Trophoblast cell (in vitro differentiated cells and primary cell): ENCODE measurements at regions not wholly inside any gene's neighbourhood (a gene's known extent, or its start where the extent isn't known, plus 50 kb on each side); places are given as distances from the start of the nearest gene placed in this dataset.
"Not testable (repeated sequence)": the region's sequence is repeated elsewhere in the genome, so short reads cannot be mapped to it uniquely, and the experiment has no call there.

Source experiments
- DNase-seq, 2 donors: peaks; one replicate each; pipeline ENCODE4 v3.0.0-alpha.2; 2016
- H2AFZ ChIP-seq: 2 replicates; pipeline ENCODE4 v1.6.1; 2013; ENCODE audit warnings: low read length, moderate library complexity, mild to moderate bottlenecking; ENCODE audit not compliant: insufficient read depth, poor library complexity
- H2AK5ac ChIP-seq: 2 replicates; pipeline ENCODE4 v1.6.1; 2013; ENCODE audit warnings: mild to moderate bottlenecking, low read length
- H2BK120ac ChIP-seq: 2 replicates; pipeline ENCODE4 v1.6.1; 2013; ENCODE audit warnings: low read length, mild to moderate bottlenecking, moderate library complexity; ENCODE audit not compliant: insufficient read depth, poor library complexity
- H2BK12ac ChIP-seq: 2 replicates; pipeline ENCODE4 v1.6.1; 2013; ENCODE audit warnings: mild to moderate bottlenecking, low read length, moderate library complexity
- H2BK5ac ChIP-seq: 2 replicates; pipeline ENCODE4 v1.6.1; 2013; ENCODE audit warnings: low read length, low read depth, moderate library complexity, mild to moderate bottlenecking; ENCODE audit not compliant: poor library complexity
- H3K14ac ChIP-seq: 2 replicates; pipeline ENCODE4 v1.6.1; 2013; ENCODE audit warnings: mild to moderate bottlenecking, low read length
- H3K18ac ChIP-seq: 2 replicates; pipeline ENCODE4 v1.6.1; 2013; ENCODE audit warnings: mild to moderate bottlenecking, low read length
- H3K23ac ChIP-seq: 2 replicates; pipeline ENCODE4 v1.6.1; 2013; ENCODE audit warnings: low read length
- H3K27ac ChIP-seq: 2 replicates; pipeline ENCODE4 v1.5.1; 2013; ENCODE audit warnings: low read depth, mild to moderate bottlenecking, inconsistent platforms, low read length, moderate library complexity
- H3K27me3 ChIP-seq: 2 replicates; pipeline ENCODE4 v1.6.1; 2013; ENCODE audit warnings: inconsistent platforms, mild to moderate bottlenecking, low read length, moderate library complexity; ENCODE audit not compliant: insufficient read depth
- H3K36me3 ChIP-seq, 2 experiments: 1 replicate in 1 of 2; 2 replicates in 1 of 2; pipeline ENCODE4 v1.6.1; 2013; ENCODE audit warnings: low read length in 2 of 2, mild to moderate bottlenecking in 2 of 2, moderate library complexity in 1 of 2; ENCODE audit not compliant: insufficient read depth in 2 of 2, control insufficient read depth in 1 of 2
- H3K4ac ChIP-seq: 2 replicates; pipeline ENCODE4 v1.6.1; 2013; ENCODE audit warnings: low read depth, mild to moderate bottlenecking, low read length, moderate library complexity
- H3K4me1 ChIP-seq, 2 experiments: 1 replicate in 1 of 2; 2 replicates in 1 of 2; pipeline ENCODE4 v1.6.1; 2013; ENCODE audit warnings: low read length in 2 of 2, mild to moderate bottlenecking in 2 of 2, moderate library complexity in 1 of 2; ENCODE audit not compliant: insufficient read depth in 2 of 2, control insufficient read depth in 1 of 2
- H3K4me2 ChIP-seq: 2 replicates; pipeline ENCODE4 v1.6.1; 2013; ENCODE audit warnings: inconsistent platforms, mild to moderate bottlenecking, low read length, moderate library complexity
- H3K4me3 ChIP-seq: 2 replicates; pipeline ENCODE4 v1.5.1; 2013; ENCODE audit warnings: mild to moderate bottlenecking, low read depth, low read length, inconsistent platforms
- H3K79me1 ChIP-seq: one replicate; pipeline ENCODE4 v1.6.1; 2013; ENCODE audit warnings: low read length
- H3K79me2 ChIP-seq: 2 replicates; pipeline ENCODE4 v1.6.1; 2013; ENCODE audit warnings: low read length, mild to moderate bottlenecking; ENCODE audit not compliant: control insufficient read depth, insufficient read depth, poor library complexity
- H3K9ac ChIP-seq: 2 replicates; pipeline ENCODE4 v1.6.1; 2013; ENCODE audit warnings: mild to moderate bottlenecking, low read length
- H3K9me3 ChIP-seq: 2 replicates; pipeline ENCODE4 v1.6.1; 2013; ENCODE audit warnings: low read depth, mild to moderate bottlenecking, control low read depth, inconsistent platforms, low read length; ENCODE audit not compliant: insufficient read depth
- H4K12ac ChIP-seq: 2 replicates; pipeline ENCODE4 v1.6.1; 2013; ENCODE audit warnings: low read depth, mild to moderate bottlenecking, low read length, moderate library complexity
- H4K8ac ChIP-seq: 2 replicates; pipeline ENCODE4 v1.6.1; 2013; ENCODE audit warnings: low read depth, mild to moderate bottlenecking, low read length, moderate library complexity
- H4K91ac ChIP-seq: one replicate; pipeline ENCODE4 v1.6.1; 2013; ENCODE audit warnings: low read depth, mild to moderate bottlenecking, low read length, moderate library complexity
- WGBS: extraction: QIAGEN DNeasy Blood & Tissue Kit; methylation state at CpG from one replicate; pipeline ENCODE4 v1.1.7; 2013; ENCODE audit warnings: missing lambda C conversion rate; ENCODE audit not compliant: insufficient read length, insufficient coverage; ENCODE audit errors: extremely low coverage; 5-methylcytosine and 5-hydroxymethylcytosine counted together

GRCh38 chr7:68865351-68866199 lies 732.7 kb upstream of the AUTS2 start:
- no peak overlapping the region for H3K18ac ChIP-seq
- H2AK5ac ChIP-seq = no peak overlapping the region
- H3K27ac ChIP-seq = no peak overlapping the region
- H2BK120ac ChIP-seq = no peak overlapping the region
- no peaks in the 10 kb centered on the region for H3K4me1 ChIP-seq
- no peak overlapping the region for H2BK5ac ChIP-seq
- H3K9me3 ChIP-seq = no peaks in the 10 kb centered on the region
- H3K23ac ChIP-seq = no peak overlapping the region
- H3K79me1 ChIP-seq = no peaks in the 10 kb centered on the region
- H3K27me3 ChIP-seq = no peaks in the 10 kb centered on the region
- no peaks in the 10 kb centered on the region for H3K36me3 ChIP-seq
- no peak for DNase-seq
- no peaks in the 10 kb centered on the region for H3K79me2 ChIP-seq
- no peak overlapping the region for H3K9ac ChIP-seq
- H4K8ac ChIP-seq = no peak overlapping the region
- H2AFZ ChIP-seq = no peak overlapping the region
- H4K91ac ChIP-seq = no peak overlapping the region
- no peak overlapping the region for H2BK12ac ChIP-seq
- no CpG with 5 or more reads among the region's 6 CpGs for WGBS
- H3K4me3 ChIP-seq = no peak overlapping the region
- H3K4ac ChIP-seq = no peak overlapping the region
- H4K12ac ChIP-seq = no peak overlapping the region
- no peak overlapping the region for H3K4me2 ChIP-seq
- no peak overlapping the region for H3K14ac ChIP-seq

DNA sequence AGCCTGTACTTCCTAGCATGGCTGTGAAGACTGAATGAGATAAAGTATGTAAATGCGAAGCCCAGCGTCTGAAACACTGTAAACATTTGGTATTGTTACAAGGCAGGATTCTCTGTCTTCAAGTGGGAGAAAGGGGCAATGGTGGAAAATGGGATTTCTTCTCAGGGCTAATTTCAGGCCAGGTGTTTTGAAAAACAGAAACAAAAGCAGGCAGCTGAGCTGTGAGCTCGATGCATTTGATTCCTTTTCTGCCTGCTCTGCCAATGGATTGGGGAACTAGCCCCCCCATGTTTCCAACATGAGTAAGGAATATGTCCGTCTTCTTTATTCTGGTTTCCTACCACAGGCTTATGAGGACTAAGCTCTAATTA lies 732.1 kb upstream of the AUTS2 start:
- H3K4me2 ChIP-seq = no peak overlapping the region
- H3K79me2 ChIP-seq = no peaks in the 10 kb centered on the region
- no peaks in the 10 kb centered on the region for H3K79me1 ChIP-seq
- no peak overlapping the region for H3K18ac ChIP-seq
- H2BK12ac ChIP-seq = no peak overlapping the region
- H3K9me3 ChIP-seq = no peaks in the 10 kb centered on the region
- H2BK5ac ChIP-seq = no peak overlapping the region
- no peak for DNase-seq
- H3K27ac ChIP-seq = no peak overlapping the region
- no peak overlapping the region for H4K12ac ChIP-seq
- WGBS = no CpG with 5 or more reads among the region's 4 CpGs
- H4K91ac ChIP-seq = no peak overlapping the region
- no peak overlapping the region for H3K14ac ChIP-seq
- H3K36me3 ChIP-seq = no peaks in the 10 kb centered on the region
- H2AFZ ChIP-seq = no peak overlapping the region
- no peak overlapping the region for H2BK120ac ChIP-seq
- H2AK5ac ChIP-seq = no peak overlapping the region
- no peak overlapping the region for H3K9ac ChIP-seq
- no peak overlapping the region for H3K4me3 ChIP-seq
- no peak overlapping the region for H3K4ac ChIP-seq
- no peak overlapping the region for H4K8ac ChIP-seq
- H3K27me3 ChIP-seq = no peaks in the 10 kb centered on the region
- no peak overlapping the region for H3K23ac ChIP-seq
- H3K4me1 ChIP-seq = no peaks in the 10 kb centered on the region

GRCh38 chr7:68866721-68867120 lies 731.6 kb upstream of the AUTS2 start:
- H3K18ac ChIP-seq, H2BK5ac ChIP-seq, H3K4ac ChIP-seq, H3K79me2 ChIP-seq, DNase-seq, H4K12ac ChIP-seq, H3K23ac ChIP-seq, H3K27ac ChIP-seq, H3K9me3 ChIP-seq, H3K4me1 ChIP-seq, H3K9ac ChIP-seq, H2BK12ac ChIP-seq, H3K4me2 ChIP-seq, H4K91ac ChIP-seq, H4K8ac ChIP-seq, H3K36me3 ChIP-seq, H3K4me3 ChIP-seq, H3K79me1 ChIP-seq, H3K27me3 ChIP-seq, H2BK120ac ChIP-seq, H2AK5ac ChIP-seq, H3K14ac ChIP-seq, H2AFZ ChIP-seq: not testable (repeated sequence)
- no CpG with 5 or more reads among the region's 3 CpGs for WGBS

- WGBS = no CpG with 5 or more reads among the region's 6 CpGs
- no peak overlapping the region for H4K8ac ChIP-seq
- no peak overlapping the region for H3K4me3 ChIP-seq
- H3K4ac ChIP-seq = no peak overlapping the region
- H3K4me1 ChIP-seq = no peaks in the 10 kb centered on the region
- H3K27me3 ChIP-seq = no peaks in the 10 kb centered on the region
- no peak overlapping the region for H2BK120ac ChIP-seq
- no peak overlapping the region for H4K12ac ChIP-seq
- H3K27ac ChIP-seq = no peak overlapping the region
- no peak overlapping the region for H3K9ac ChIP-seq
- H3K18ac ChIP-seq = no peak overlapping the region
- no peak overlapping the region for H2AK5ac ChIP-seq
- H3K9me3 ChIP-seq = no peaks in the 10 kb centered on the region
- no peak overlapping the region for H3K23ac ChIP-seq
- H2AFZ ChIP-seq = no peak overlapping the region
- no peak for DNase-seq
- H4K91ac ChIP-seq = no peak overlapping the region
- H3K14ac ChIP-seq = no peak overlapping the region
- no peak overlapping the region for H3K4me2 ChIP-seq
- H3K36me3 ChIP-seq = no peaks in the 10 kb centered on the region
- H3K79me2 ChIP-seq = no peaks in the 10 kb centered on the region
- no peaks in the 10 kb centered on the region for H3K79me1 ChIP-seq
- no peak overlapping the region for H2BK12ac ChIP-seq
- H2BK5ac ChIP-seq = no peak overlapping the region
Measured at GRCh38 chr7:68868978-68869377, 729.3 kb upstream of the AUTS2 start.
